HCT116 (cell line): ENCODE measurements at regions not wholly inside any gene's neighbourhood (a gene's known extent, or its start where the extent isn't known, plus 50 kb on each side); places are given as distances from the start of the nearest gene placed in this dataset.

ENCODE experiments used
- ATAC-seq: fragments of 200-7000 bp; cut with Tn5 transposase; 2 replicates; pipeline ENCODE4 v1.9.1; 2020; ENCODE audit warnings: mild to moderate bottlenecking, moderate library complexity
- BruUV-seq: library from RNA; stranded (reverse); fragments of 400-500 nt; replicated peaks from 2 replicates; lab custom pipeline; 2021; lab: Mats Ljungman, UMichigan
- CTCF ChIA-PET: fragments of 300-600 bp; sonication (Branson Sonifier 250); formaldehyde crosslinking; loops from one replicate; lab custom pipeline; 2021; ENCODE audit warnings: antibody characterized with exemption; lab: Charles Lee
- POLR2A ChIA-PET: fragments of 300-600, 350-600 bp; sonication (Branson Sonifier 250); formaldehyde crosslinking; loops from one replicate; lab custom pipeline; 2021; ENCODE audit warnings: antibody characterized with exemption; lab: Charles Lee
- RAD21 ChIA-PET, 2 experiments: fragments of 300-600 bp; sonication (Branson Sonifier 250); formaldehyde crosslinking; loops; one replicate each; lab custom pipeline; 2023; ENCODE audit warnings: low total read pairs in 2 of 2; ENCODE audit not compliant: uncharacterized antibody in 2 of 2, unreplicated experiment in 2 of 2, low non-redundant PET in 1 of 2; lab: Charles Lee
- DNase-seq: peaks from one replicate; pipeline ENCODE4 v3.0.0-alpha.2; 2010; ENCODE audit warnings: low read depth, low spot score
- H2AFZ ChIP-seq: fragments of 200-600 bp; shearing (Covaris generic), sonication (generic); 2 replicates; pipeline ENCODE4 v1.6.1; 2017; ENCODE audit warnings: low read depth, mixed run types, mixed read lengths, antibody characterized with exemption, low read length; ENCODE audit not compliant: poor library complexity, severe bottlenecking
- H3K27ac ChIP-seq: 2 replicates; pipeline ENCODE4 v1.5.1; 2012; ENCODE audit warnings: low read depth, low read length
- H3K27me3 ChIP-seq: fragments of 200-600 bp; sonication (generic); 2 replicates; pipeline ENCODE4 v1.6.1; 2016; ENCODE audit warnings: mixed run types, low read length, mixed read lengths; ENCODE audit not compliant: insufficient read depth
- H3K36me3 ChIP-seq, 2 experiments: fragments of 200-500 bp in 1 of 2; fragments of 200-600 bp in 1 of 2; sonication (Bioruptor generic) in 1 of 2; sonication (generic) in 1 of 2; 2 replicates each; pipeline versions ENCODE4 v1.5.1 to v1.6.1; 2014 to 2016; ENCODE audit warnings: low read length in 2 of 2, inconsistent platforms in 1 of 2, mixed read lengths in 1 of 2, mixed run types in 1 of 2; ENCODE audit not compliant: insufficient read depth in 2 of 2, control insufficient read depth in 1 of 2
- H3K4me1 ChIP-seq, 2 experiments: fragments of 200-600 bp in 1 of 2; sonication (generic) in 1 of 2; 2 replicates each; pipeline versions ENCODE4 v1.5.1 to v1.6.1; 2012 to 2017; ENCODE audit warnings: low read length in 2 of 2, inconsistent platforms in 1 of 2, mild to moderate bottlenecking in 1 of 2, mixed read lengths in 1 of 2, mixed run types in 1 of 2, moderate library complexity in 1 of 2; ENCODE audit not compliant: insufficient read depth in 2 of 2, control insufficient read depth in 1 of 2
- H3K4me2 ChIP-seq: fragments of 200-600 bp; sonication (generic); 2 replicates; pipeline ENCODE4 v1.6.1; 2017; ENCODE audit warnings: mixed run types, low read length, mixed read lengths
- H3K4me3 ChIP-seq, 2 experiments: fragments of 200-600 bp in 1 of 2; sonication (generic) in 1 of 2; replicated peaks in 1 of 2; 2 replicates each; pipeline ENCODE4 v1.5.1; 2011 to 2016; ENCODE audit warnings: low read length in 2 of 2, control low read depth in 1 of 2, low read depth in 1 of 2, mild to moderate bottlenecking in 1 of 2, mixed read lengths in 1 of 2, mixed run types in 1 of 2
- H3K79me2 ChIP-seq: fragments of 200-600 bp; sonication (generic); 2 replicates; pipeline ENCODE4 v1.6.1; 2017; ENCODE audit warnings: mild to moderate bottlenecking, mixed run types, low read length, moderate library complexity, mixed read lengths; ENCODE audit not compliant: insufficient read depth
- H3K9ac ChIP-seq: fragments of 200-600 bp; sonication (generic); 2 replicates; pipeline ENCODE4 v1.6.1; 2016; ENCODE audit warnings: low read length, mixed read lengths
- H3K9me2 ChIP-seq: fragments of 200-600 bp; sonication (generic), shearing (Covaris generic); 2 replicates; pipeline ENCODE4 v1.6.1; 2017; ENCODE audit warnings: mixed run types, mild to moderate bottlenecking, moderate library complexity; ENCODE audit not compliant: insufficient read depth
- H3K9me3 ChIP-seq, 2 experiments: fragments of 200-500 bp in 1 of 2; fragments of 200-600 bp in 1 of 2; sonication (Bioruptor generic) in 1 of 2; sonication (generic) in 1 of 2; 2 replicates each; pipeline ENCODE4 v1.6.1; 2014 to 2017; ENCODE audit warnings: low read length in 2 of 2, mixed read lengths in 2 of 2, inconsistent platforms in 1 of 2, low read depth in 1 of 2, mild to moderate bottlenecking in 1 of 2, mixed run types in 1 of 2, moderate library complexity in 1 of 2; ENCODE audit not compliant: control insufficient read depth in 1 of 2, insufficient read depth in 1 of 2
- H4K20me1 ChIP-seq: fragments of 200-600 bp; sonication (generic), shearing (Covaris generic); 2 replicates; pipeline ENCODE4 v1.6.1; 2017; ENCODE audit warnings: mixed run types, mild to moderate bottlenecking, moderate library complexity; ENCODE audit not compliant: insufficient read depth
- ELF1 ChIP-seq: IDR thresholded peaks from 2 replicates; pipeline ENCODE4 v1.6.1; 2012; ENCODE audit warnings: low read depth, borderline replicate concordance
- EZH2 ChIP-seq: fragments of 200-600 bp; sonication (generic); IDR thresholded peaks from 2 replicates; pipeline ENCODE4 v1.6.1; 2017; ENCODE audit warnings: antibody characterized with exemption, mixed run types
- FOSL1 ChIP-seq: IDR thresholded peaks from 2 replicates; pipeline ENCODE4 v1.6.1; 2012; ENCODE audit warnings: low read depth
- MAX ChIP-seq: IDR thresholded peaks from 2 replicates; pipeline ENCODE4 v1.6.1; 2012
- POLR2AphosphoS5 ChIP-seq: IDR thresholded peaks from 2 replicates; pipeline ENCODE4 v1.6.1; 2011; ENCODE audit warnings: mild to moderate bottlenecking, low read depth, low read length, moderate library complexity
- YY1 ChIP-seq: IDR thresholded peaks from 2 replicates; pipeline ENCODE4 v1.6.1; 2011; ENCODE audit warnings: low read length, low read depth, moderate library complexity, mild to moderate bottlenecking; ENCODE audit not compliant: insufficient replicate concordance; ENCODE audit errors: extremely low read depth
- ZNF274 ChIP-seq: fragments of 200-500 bp; sonication (Bioruptor generic); IDR thresholded peaks from 2 replicates; pipeline ENCODE4 v1.6.1; 2014; ENCODE audit warnings: mild to moderate bottlenecking, low read depth, low read length, inconsistent platforms
- intact Hi-C: fragments of 100-400 bp; cut with micrococcal nuclease; formaldehyde crosslinking; loops from 2 replicates; pipeline ENCODE4 v1.10.0; 2022

GRCh38 chr14:55734731-55735130 is 154.7 kb downstream of the KTN1 start:
- intact Hi-C loops: no loop called here
- CTCF ChIA-PET: interaction anchor here (1.5 kb wide), 2 partner anchors 34 to 605 kb away, joined by 3 to 4 read pairs; no protein-coding TSS in a partner anchor
- POLR2A ChIA-PET: no interaction called here
- no TSS peak for BruUV-seq
- no peaks in the 10 kb centered on the region for H3K9me3 ChIP-seq
- H3K27ac ChIP-seq: no peak overlapping the region
- no peaks in the 10 kb centered on the region for H3K27me3 ChIP-seq
- no peak overlapping the region for H3K4me3 ChIP-seq
- DNase-seq (no peak), ATAC-seq (no peak)
- H4K20me1 ChIP-seq: no peaks in the 10 kb centered on the region
- H3K9ac ChIP-seq: no peak overlapping the region
- H3K4me2 ChIP-seq: no peak overlapping the region
- H3K4me1 ChIP-seq: peaks cover 0 to 11% of the 10 kb centered on the region in 2 experiments; a peak in 2 of 4 replicates
- H3K36me3 ChIP-seq: no peaks in the 10 kb centered on the region
- no peak for TF ChIP-seq YY1
- no peak for TF ChIP-seq ZNF274
- H3K9me2 ChIP-seq: no peaks in the 10 kb centered on the region
- no peak overlapping the region for H2AFZ ChIP-seq
- no peaks in the 10 kb centered on the region for H3K79me2 ChIP-seq
- RAD21 ChIA-PET: no interaction called here

GRCh38 chr14:55739967-55740648 is 160.1 kb downstream of the KTN1 start:
- intact Hi-C loops: no loop called here
- no peak overlapping the region for H3K4me2 ChIP-seq
- no peak overlapping the region for H3K9ac ChIP-seq
- H3K79me2 ChIP-seq: no peaks in the 10 kb centered on the region
- TF ChIP-seq ELF1 (no peak), MAX (no peak), EZH2 (no peak), FOSL1 (no peak), ZNF274 (no peak), POLR2AphosphoS5 (no peak)
- TF ChIP-seq, all 23 proteins: peak for 0
- H3K27me3 ChIP-seq: no peaks in the 10 kb centered on the region
- H2AFZ ChIP-seq: no peak overlapping the region
- POLR2A ChIA-PET: no interaction called here
- RAD21 ChIA-PET: no interaction called here
- no peak overlapping the region for H3K4me3 ChIP-seq
- CTCF ChIA-PET: no interaction called here
- no peaks in the 10 kb centered on the region for H3K9me2 ChIP-seq
- H3K36me3 ChIP-seq: no peaks in the 10 kb centered on the region
- BruUV-seq: no TSS peak
- ATAC-seq (no peak), DNase-seq (no peak)
- no peak overlapping the region for H3K27ac ChIP-seq
- peaks cover 2 to 4% of the 10 kb centered on the region in 2 experiments; a peak in 2 of 4 replicates for H3K4me1 ChIP-seq
- H4K20me1 ChIP-seq: no peaks in the 10 kb centered on the region
- no peaks in the 10 kb centered on the region for H3K9me3 ChIP-seq
